Esophagus muscularis mucosa (tissue), 3 donors: ENCODE measurements at regions not wholly inside any gene's neighbourhood (a gene's known extent, or its start where the extent isn't known, plus 50 kb on each side); places are given as distances from the start of the nearest gene placed in this dataset.

Source experiments
- POLR2AphosphoS5 ChIP-seq, 2 donors: sonication (generic); formaldehyde crosslinking; IDR thresholded peaks; one replicate each; pipeline ENCODE4 v1.6.1; 2017; ENCODE audit warnings: antibody characterized with exemption in 2 of 2
- TF ChIP-seq, protein P1 (sequence below), 3 experiments: fragments of 200-600 bp in 2 of 3; fragments of 450-650 bp in 1 of 3; sonication (generic) in 2 of 3; IDR thresholded peaks; one replicate each; pipeline ENCODE4 v1.5.1; 2017 to 2019; ENCODE audit warnings: antibody characterized with exemption in 3 of 3, mild to moderate bottlenecking in 2 of 3, moderate library complexity in 1 of 3

DNA sequence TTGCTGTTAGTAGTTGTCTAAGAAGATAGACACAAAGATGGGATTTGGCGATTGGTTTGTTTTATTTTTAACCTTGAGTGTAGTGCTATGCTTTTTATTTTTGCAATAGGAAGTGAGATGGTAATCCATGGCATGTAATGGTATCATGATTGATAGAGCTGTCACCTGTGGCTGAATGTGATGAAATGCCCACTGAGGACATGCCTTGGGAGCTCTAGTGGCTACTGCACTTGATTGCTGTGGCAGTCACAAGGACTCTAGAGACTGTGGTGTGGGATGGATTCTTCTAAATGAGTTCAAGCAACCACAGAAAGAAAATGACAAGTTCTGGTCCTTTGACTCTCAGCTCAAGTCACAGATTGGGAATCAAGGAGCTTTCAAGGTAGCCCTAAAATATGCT is 139.4 kb downstream of the CYRIA start:
- TF ChIP-seq, protein P1, sequence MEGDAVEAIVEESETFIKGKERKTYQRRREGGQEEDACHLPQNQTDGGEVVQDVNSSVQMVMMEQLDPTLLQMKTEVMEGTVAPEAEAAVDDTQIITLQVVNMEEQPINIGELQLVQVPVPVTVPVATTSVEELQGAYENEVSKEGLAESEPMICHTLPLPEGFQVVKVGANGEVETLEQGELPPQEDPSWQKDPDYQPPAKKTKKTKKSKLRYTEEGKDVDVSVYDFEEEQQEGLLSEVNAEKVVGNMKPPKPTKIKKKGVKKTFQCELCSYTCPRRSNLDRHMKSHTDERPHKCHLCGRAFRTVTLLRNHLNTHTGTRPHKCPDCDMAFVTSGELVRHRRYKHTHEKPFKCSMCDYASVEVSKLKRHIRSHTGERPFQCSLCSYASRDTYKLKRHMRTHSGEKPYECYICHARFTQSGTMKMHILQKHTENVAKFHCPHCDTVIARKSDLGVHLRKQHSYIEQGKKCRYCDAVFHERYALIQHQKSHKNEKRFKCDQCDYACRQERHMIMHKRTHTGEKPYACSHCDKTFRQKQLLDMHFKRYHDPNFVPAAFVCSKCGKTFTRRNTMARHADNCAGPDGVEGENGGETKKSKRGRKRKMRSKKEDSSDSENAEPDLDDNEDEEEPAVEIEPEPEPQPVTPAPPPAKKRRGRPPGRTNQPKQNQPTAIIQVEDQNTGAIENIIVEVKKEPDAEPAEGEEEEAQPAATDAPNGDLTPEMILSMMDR (IDR thresholded peaks at IDR 0.05): no peak
- no peak for TF ChIP-seq POLR2AphosphoS5 (IDR thresholded peaks at IDR 0.05)
